K562 (cell line): ENCODE measurements at regions not wholly inside any gene's neighbourhood (a gene's known extent, or its start where the extent isn't known, plus 50 kb on each side); places are given as distances from the start of the nearest gene placed in this dataset.

ENCODE experiments used
- HDAC8 ChIP-seq: fragments of 450-650 bp; IDR thresholded peaks from 2 replicates; pipeline ENCODE4 v1.6.1; 2016; ENCODE audit warnings: mild to moderate bottlenecking, missing genetic modification characterization, moderate library complexity, missing compliant biosample characterization
- ZNF239 ChIP-seq: fragments of 250-450 bp; sonication (Bioruptor Pico); IDR thresholded peaks from 2 replicates; pipeline ENCODE4 v1.4.0; 2020; ENCODE audit warnings: mild to moderate bottlenecking
- ZNF318 ChIP-seq, 2 experiments: fragments of 450-650 bp; IDR thresholded peaks; 2 replicates each; pipeline ENCODE4 v1.6.1; 2016; ENCODE audit warnings: mild to moderate bottlenecking in 2 of 2, borderline replicate concordance in 1 of 2, low read depth in 1 of 2, moderate library complexity in 1 of 2
- ZZZ3 ChIP-seq: fragments of 450-650 bp; IDR thresholded peaks from 2 replicates; pipeline ENCODE4 v1.6.1; 2016; ENCODE audit warnings: antibody characterized with exemption, mild to moderate bottlenecking, moderate library complexity

GRCh38 chr11:26018336-26018735 lies 313.6 kb upstream of the ANO3 start (continued):
- TF ChIP-seq ZNF318 (IDR thresholded peaks at IDR 0.05; ENCODE audit: borderline replicate concordance in 1 of 2, low read depth in 1 of 2) (no peak), HDAC8 (no peak), ZNF239 (CRISPR knock-in tag) (no peak), ZZZ3 (no peak)
